ENCODE measurements at regions not wholly inside any gene's neighbourhood (a gene's known extent, or its start where the extent isn't known, plus 50 kb on each side); places are given as distances from the start of the nearest gene placed in this dataset.

DNA sequence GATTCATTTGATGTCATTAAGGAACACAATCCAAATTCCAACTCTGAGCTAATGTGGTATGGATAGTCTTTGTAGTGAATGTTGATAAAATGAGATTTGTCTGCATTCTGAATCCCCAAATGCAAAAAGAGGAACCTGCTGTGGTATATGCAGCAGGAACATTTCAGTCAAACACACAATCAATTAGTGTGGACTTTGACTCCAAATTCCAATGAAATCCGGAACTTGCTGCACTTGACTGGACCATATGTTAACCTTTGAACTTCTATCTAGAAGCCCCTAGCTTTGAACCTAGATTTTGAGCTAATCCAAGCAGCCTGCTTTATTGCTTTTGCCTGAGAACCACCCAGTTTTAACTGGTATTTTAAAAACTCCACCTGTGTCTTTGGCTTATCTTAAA lies 341.3 kb downstream of the SPRY2 start:
- TF ChIP-seq, protein P1, sequence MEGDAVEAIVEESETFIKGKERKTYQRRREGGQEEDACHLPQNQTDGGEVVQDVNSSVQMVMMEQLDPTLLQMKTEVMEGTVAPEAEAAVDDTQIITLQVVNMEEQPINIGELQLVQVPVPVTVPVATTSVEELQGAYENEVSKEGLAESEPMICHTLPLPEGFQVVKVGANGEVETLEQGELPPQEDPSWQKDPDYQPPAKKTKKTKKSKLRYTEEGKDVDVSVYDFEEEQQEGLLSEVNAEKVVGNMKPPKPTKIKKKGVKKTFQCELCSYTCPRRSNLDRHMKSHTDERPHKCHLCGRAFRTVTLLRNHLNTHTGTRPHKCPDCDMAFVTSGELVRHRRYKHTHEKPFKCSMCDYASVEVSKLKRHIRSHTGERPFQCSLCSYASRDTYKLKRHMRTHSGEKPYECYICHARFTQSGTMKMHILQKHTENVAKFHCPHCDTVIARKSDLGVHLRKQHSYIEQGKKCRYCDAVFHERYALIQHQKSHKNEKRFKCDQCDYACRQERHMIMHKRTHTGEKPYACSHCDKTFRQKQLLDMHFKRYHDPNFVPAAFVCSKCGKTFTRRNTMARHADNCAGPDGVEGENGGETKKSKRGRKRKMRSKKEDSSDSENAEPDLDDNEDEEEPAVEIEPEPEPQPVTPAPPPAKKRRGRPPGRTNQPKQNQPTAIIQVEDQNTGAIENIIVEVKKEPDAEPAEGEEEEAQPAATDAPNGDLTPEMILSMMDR (IDR thresholded peaks at IDR 0.05; ENCODE audit: low read depth, low read length, poor library complexity, severe bottlenecking) = no peak
- TF ChIP-seq EZH2phosphoT487 (IDR thresholded peaks at IDR 0.05; ENCODE audit: borderline replicate concordance, low read length) = no peak

All from DOHH2 (cell line).